ENCODE measurements at regions not wholly inside any gene's neighbourhood (a gene's known extent, or its start where the extent isn't known, plus 50 kb on each side); places are given as distances from the start of the nearest gene placed in this dataset.

DNA sequence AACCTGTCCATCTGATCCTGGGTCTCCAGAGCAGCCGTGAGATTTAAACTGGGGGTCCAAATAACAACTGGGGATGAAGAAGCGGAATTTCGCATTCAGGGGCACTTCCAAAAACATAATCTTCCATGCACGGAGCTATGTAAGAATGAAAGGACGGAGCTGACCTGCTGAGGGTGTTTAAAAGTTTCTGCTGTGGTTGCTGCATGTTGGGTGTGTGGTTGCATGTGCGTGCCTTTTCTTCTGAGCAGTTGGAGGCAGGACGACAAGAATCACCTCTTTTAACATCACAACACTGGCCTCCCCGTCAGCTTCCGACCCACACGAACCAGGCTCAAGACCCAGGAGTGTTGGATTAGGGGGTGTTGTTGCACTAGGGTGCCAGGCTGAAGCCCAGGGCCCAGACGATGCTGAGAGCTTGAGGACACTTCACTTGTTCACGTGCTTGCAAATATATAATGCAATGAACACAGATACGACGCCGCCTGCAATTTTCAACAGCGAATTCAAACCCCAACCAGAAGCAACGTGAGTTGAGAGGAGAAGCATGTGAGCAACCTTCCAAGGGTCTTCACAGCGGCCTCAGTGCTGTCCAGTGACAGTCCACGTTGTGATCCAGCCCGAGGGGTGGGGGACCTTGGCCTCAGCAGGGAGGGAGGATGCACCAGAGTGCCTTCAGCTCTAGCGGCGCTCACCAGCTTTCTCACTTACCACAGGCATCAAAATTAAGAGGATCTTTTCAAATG, 76.0 kb upstream of the SALL3 start:
- intact Hi-C loops (cut with DNase I; ENCODE audit: low total_unique reads): no loop called here

GRCh38 chr18:78904179-78904531, 75.5 kb upstream of the SALL3 start:
- H3K9me3 ChIP-seq: peaks cover 0 to 11% (median 10%) of the 10 kb centered on the region in 4 donors
- TF ChIP-seq POLR2A (IDR thresholded peaks at IDR 0.05): no peak
- TF ChIP-seq POLR2AphosphoS5 (IDR thresholded peaks at IDR 0.05): no peak
- TF ChIP-seq CTCF (IDR thresholded peaks at IDR 0.05): no peak
- no peak for TF ChIP-seq EP300 (IDR thresholded peaks at IDR 0.05)
- no peaks in the 10 kb centered on the region for H3K4me1 ChIP-seq

More for the DNA sequence above, 76.0 kb upstream of the SALL3 start:
- DNase-seq: no peak
- Histone ChIP-seq H3K27ac (no peak overlapping the region), H3K9me3 (peaks cover 0 to 15% (median 11%) of the 10 kb centered on the region in 4 donors), H3K4me1 (no peaks in the 10 kb centered on the region), H3K27me3 (peaks cover 0 to 32% (median 0%) of the 10 kb centered on the region in 3 donors), H3K36me3 (no peaks in the 10 kb centered on the region), H3K4me3 (no peak overlapping the region)
- 72 to 76% (median 72%) methylated on average over 21 to 22 of the region's 22 CpGs for WGBS, 5 donors
- TF ChIP-seq POLR2A (IDR thresholded peaks at IDR 0.05) (no peak), EP300 (IDR thresholded peaks at IDR 0.05) (no peak), POLR2AphosphoS5 (IDR thresholded peaks at IDR 0.05) (no peak), CTCF (IDR thresholded peaks at IDR 0.05) (no peak)

GRCh38 chr18:78905334-78905733, 74.3 kb upstream of the SALL3 start:
- DNase-seq: no peak
- Histone ChIP-seq H3K4me3 (no peak overlapping the region), H3K9me3 (peaks cover 0 to 4% (median 0%) of the 10 kb centered on the region in 4 donors), H3K27me3 (peaks cover 0 to 32% (median 0%) of the 10 kb centered on the region in 3 donors), H3K36me3 (no peaks in the 10 kb centered on the region), H3K27ac (no peak overlapping the region), H3K4me1 (no peaks in the 10 kb centered on the region)
- TF ChIP-seq EP300 (IDR thresholded peaks at IDR 0.05): no peak
- no peak for TF ChIP-seq CTCF (IDR thresholded peaks at IDR 0.05)
- no peak for TF ChIP-seq POLR2A (IDR thresholded peaks at IDR 0.05)
- TF ChIP-seq POLR2AphosphoS5 (IDR thresholded peaks at IDR 0.05): no peak
- intact Hi-C loops (cut with DNase I; ENCODE audit: low total_unique reads): no loop called here
- 80 to 88% (median 85%) methylated on average over 9 of the region's 9 CpGs for WGBS, 5 donors

More at GRCh38 chr18:78904179-78904531, 75.5 kb upstream of the SALL3 start:
- Histone ChIP-seq H3K36me3 (no peaks in the 10 kb centered on the region), H3K27ac (no peak overlapping the region), H3K4me3 (no peak overlapping the region), H3K27me3 (peaks cover 0 to 32% (median 0%) of the 10 kb centered on the region in 3 donors)
- 70 to 78% (median 77%) methylated on average over 11 of the region's 11 CpGs for WGBS, 5 donors
- DNase-seq: no peak
- intact Hi-C loops (cut with DNase I; ENCODE audit: low total_unique reads): no loop called here

DNA sequence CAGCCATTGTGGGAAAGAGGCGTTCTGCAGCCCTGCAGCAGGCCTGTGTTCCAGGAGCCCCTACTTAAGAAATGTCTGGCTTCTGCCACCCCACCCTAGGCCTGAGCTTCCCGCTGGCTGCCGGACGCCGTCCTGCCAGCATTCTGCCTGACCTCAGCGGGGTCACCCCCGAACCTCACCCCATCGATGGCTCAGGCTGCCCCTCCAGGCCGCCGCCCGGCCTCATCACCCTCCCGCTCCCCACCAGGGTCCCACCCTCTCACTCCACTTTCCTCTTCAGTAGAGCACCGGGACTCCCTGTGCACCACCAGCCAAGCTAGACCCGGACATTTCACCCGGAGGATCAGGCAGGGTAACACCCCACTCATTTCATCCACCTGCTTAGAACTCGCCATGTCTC, 73.6 kb upstream of the SALL3 start:
- intact Hi-C loops (cut with DNase I; ENCODE audit: low total_unique reads): no loop called here
- Histone ChIP-seq H3K36me3 (no peaks in the 10 kb centered on the region), H3K27ac (no peak overlapping the region), H3K4me1 (no peaks in the 10 kb centered on the region), H3K27me3 (peaks cover 0 to 31% (median 0%) of the 10 kb centered on the region in 3 donors), H3K4me3 (no peak overlapping the region), H3K9me3 (no peaks in the 10 kb centered on the region)
- TF ChIP-seq EP300 (IDR thresholded peaks at IDR 0.05) (no peak), CTCF (IDR thresholded peaks at IDR 0.05) (no peak), POLR2AphosphoS5 (IDR thresholded peaks at IDR 0.05) (no peak), POLR2A (IDR thresholded peaks at IDR 0.05) (no peak)
- WGBS, 5 donors: 82 to 93% (median 87%) methylated on average over 15 to 16 of the region's 16 CpGs
- DNase-seq: no peak
